ENCODE measurements at regions not wholly inside any gene's neighbourhood (a gene's known extent, or its start where the extent isn't known, plus 50 kb on each side); places are given as distances from the start of the nearest gene placed in this dataset.
"Not testable (repeated sequence)": the region's sequence is repeated elsewhere in the genome, so short reads cannot be mapped to it uniquely, and the experiment has no call there.

- DNase-seq (ENCODE audit: low read depth in 2 of 2): no peak
Measured at GRCh38 chr9:78713614-78714405, 416.9 kb downstream of the PSAT1 start.

DNA sequence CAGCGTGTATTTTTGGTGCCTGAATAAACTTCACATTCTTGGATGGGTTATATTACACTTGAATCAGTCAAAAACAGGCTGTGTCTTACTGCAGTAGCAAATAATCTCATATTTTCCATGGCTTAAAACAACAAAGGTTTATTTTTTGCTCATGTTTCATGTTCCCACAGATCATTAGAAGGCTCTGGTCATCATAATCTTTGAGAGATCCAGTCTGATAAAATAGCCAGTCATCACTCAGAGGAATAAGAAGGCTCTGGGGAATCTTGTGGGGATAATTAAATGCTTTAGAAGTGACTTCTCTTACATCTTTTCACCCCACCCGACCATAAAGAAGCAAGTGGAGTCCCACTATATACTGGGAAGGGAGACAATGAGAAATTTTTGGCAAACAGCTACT lies 417.7 kb downstream of the PSAT1 start:
- DNase-seq (ENCODE audit: low read depth in 2 of 2): no peak

DNA sequence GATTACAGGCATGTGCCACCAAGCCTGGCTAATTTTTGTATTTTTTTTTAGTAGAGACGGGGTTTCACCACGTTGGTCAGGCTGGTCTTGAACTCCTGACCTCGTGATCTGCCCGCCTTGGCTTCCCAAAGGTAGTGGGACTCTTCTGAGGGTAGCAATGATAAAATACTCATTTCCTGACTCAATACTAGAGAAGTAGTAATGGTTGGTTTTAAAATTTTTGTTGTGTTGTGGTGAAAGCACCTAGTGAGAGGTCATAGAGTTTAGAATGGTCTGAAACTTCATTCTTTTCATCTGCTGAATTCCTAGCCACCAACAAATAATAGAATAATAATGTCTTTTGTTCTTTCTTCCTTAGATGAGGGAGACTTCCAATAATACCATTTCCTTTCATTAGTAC lies 422.1 kb downstream of the PSAT1 start:
- not testable (repeated sequence) for DNase-seq (ENCODE audit: low read depth in 2 of 2)

DNA sequence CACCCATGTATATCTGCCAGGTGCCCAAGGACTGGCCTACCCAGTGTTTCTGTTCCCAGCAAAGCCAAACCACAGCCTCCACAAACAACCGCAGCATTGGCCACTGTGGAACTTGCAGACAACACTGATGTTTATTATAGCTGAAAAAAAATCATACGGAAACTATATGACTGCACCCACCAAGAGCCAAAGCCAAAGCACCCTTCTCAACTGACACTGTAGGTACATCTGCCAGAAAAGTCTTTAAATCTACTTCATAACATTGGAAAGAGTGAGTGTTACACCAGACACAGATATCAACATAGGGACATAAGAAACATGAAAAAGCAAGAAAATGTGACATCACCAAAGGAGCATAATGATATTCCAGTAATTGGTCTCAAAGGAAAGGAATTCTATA lies 428.0 kb downstream of the PSAT1 start:
- no peak for DNase-seq (ENCODE audit: low read depth in 2 of 2)

GRCh38 chr9:78725503-78725902 lies 428.6 kb downstream of the PSAT1 start:
- no peak for DNase-seq (ENCODE audit: low read depth in 2 of 2)

GRCh38 chr9:78745331-78745730 lies 448.4 kb downstream of the PSAT1 start:
- no peak for DNase-seq (ENCODE audit: low read depth in 2 of 2)

- no peak for DNase-seq (ENCODE audit: low read depth in 2 of 2)
Measured at GRCh38 chr9:78746010-78746409, 449.1 kb downstream of the PSAT1 start.

- no peak for DNase-seq (ENCODE audit: low read depth in 2 of 2)
Measured at GRCh38 chr9:78753039-78753438, 456.1 kb downstream of the PSAT1 start.

GRCh38 chr9:78756813-78757510 lies 460.0 kb downstream of the PSAT1 start:
- no peak for DNase-seq (ENCODE audit: low read depth in 2 of 2)

DNA sequence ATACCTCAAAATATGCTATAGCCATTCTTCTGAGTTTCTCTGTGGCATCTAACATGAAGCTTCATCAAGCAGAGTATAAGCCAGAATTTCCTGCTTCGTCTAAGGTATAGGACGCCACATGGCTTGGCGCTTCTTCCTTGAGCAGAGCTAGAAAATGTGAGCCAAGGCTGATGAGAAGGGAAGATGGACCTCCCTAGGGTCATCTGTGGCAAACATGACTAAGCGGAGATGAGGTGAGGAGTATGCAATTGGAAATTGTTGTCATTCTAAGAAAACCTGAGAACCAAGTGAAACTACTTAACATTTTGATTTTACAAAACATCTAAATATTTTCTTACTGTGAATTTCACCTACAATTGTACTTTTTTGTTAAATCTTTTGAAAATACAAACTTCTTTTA lies 466.5 kb downstream of the PSAT1 start:
- no peak for DNase-seq (ENCODE audit: low read depth in 2 of 2)

GRCh38 chr9:78765861-78766260 lies 468.9 kb downstream of the PSAT1 start:
- DNase-seq (ENCODE audit: low read depth in 2 of 2): no peak

- no peak for DNase-seq (ENCODE audit: low read depth in 2 of 2)
Measured at GRCh38 chr9:78767490-78767889, 470.6 kb downstream of the PSAT1 start.

- DNase-seq (ENCODE audit: low read depth in 2 of 2): no peak
Measured at GRCh38 chr9:78769690-78770089, 472.8 kb downstream of the PSAT1 start.

DNA sequence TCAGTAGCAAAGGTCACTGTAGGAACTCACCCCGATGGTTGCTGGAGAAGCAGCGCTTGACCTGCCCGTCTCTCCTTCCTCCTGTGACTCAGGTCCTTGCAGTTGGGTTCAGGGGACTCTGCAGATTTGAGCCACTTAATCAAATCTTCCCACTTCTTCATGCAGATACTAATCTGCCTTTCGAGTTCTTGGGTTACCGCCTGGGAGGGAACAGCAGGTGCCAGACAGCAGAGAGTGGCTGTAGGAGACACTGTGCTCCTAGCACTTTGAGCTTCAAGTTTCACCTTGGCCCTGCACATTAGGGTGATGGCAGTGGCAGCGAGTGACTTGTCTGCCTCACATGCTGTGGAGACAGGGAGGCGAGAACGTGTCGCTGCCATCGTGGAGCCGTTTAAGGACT lies 478.3 kb downstream of the PSAT1 start:
- no peak for DNase-seq (ENCODE audit: low read depth in 2 of 2)

DNA sequence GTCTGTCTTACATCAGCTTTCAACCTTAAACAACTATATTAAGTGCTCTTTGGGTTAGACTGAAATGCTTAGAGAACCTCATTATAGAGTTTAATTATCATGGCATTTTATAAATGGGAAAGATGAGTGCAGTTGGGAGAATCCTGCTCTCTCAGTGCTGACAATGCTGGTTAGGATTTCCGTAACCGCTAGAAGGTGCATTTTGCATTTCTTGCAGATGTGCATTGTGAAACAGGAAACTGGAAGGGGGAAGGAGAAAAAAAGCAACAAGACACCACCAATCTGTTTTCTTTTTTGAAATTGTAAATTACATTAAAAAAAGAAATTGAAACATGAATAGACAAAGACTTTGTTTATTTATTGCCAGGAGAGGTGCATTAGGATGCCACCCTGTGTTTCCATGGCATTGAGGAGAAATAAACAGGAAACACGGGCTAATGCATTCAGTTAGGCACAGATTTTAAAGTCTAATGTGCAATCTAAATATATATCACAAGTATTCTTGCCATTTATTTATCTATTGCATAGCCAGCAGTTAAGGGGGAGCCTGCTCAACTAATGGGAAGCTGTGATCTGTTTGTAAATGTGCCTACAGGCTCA lies 478.9 kb downstream of the PSAT1 start:
- no peak for DNase-seq (ENCODE audit: low read depth in 2 of 2)

GRCh38 chr9:78777747-78778146 lies 480.8 kb downstream of the PSAT1 start:
- no peak for DNase-seq (ENCODE audit: low read depth in 2 of 2)

DNA sequence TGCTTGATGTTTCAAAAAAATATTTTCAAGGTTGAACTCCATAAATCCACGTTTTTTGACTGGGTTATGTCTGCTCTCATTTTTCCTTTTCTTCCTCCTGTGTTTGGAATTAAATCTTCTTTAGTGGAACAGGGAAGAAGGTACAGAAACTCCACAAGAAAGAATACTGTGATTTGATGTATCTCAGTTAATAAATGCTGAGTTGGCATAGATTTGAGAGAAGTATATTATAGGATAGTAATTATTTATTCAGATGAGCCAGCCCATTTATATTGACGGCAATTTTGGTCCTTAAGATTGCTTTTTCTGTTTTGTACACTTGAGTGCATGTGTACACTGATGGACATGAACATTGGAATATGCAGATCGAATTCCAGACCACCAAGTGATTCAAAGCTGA lies 481.4 kb downstream of the PSAT1 start:
- no peak for DNase-seq (ENCODE audit: low read depth in 2 of 2)

- no peak for DNase-seq (ENCODE audit: low read depth in 2 of 2)
Measured at GRCh38 chr9:78778861-78779374, 482.0 kb downstream of the PSAT1 start.

DNA sequence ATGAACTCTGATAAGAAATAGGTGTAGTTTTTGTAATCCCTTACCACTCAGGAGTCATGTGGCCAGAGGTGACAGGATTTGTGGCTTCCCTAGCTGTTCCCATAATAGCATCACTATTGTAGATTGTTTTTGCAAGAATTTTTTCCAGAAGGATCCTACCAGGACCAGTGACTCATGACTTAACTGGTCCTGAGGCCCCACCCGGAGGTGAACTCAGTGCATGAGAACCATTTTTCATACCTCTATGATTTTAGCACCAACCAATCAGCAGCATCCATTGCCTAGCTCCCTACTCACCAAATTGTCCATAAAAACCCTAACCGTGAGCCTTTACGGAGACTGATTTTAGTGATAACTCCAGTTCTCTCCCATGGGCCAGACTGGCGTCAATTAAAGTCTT lies 484.8 kb downstream of the PSAT1 start:
- DNase-seq (ENCODE audit: low read depth in 2 of 2): no peak

- DNase-seq (ENCODE audit: low read depth in 2 of 2): no peak
Measured at GRCh38 chr9:78782234-78782633, 485.3 kb downstream of the PSAT1 start.

GRCh38 chr9:78782858-78783257 lies 485.9 kb downstream of the PSAT1 start:
- no peak for DNase-seq (ENCODE audit: low read depth in 2 of 2)

DNA sequence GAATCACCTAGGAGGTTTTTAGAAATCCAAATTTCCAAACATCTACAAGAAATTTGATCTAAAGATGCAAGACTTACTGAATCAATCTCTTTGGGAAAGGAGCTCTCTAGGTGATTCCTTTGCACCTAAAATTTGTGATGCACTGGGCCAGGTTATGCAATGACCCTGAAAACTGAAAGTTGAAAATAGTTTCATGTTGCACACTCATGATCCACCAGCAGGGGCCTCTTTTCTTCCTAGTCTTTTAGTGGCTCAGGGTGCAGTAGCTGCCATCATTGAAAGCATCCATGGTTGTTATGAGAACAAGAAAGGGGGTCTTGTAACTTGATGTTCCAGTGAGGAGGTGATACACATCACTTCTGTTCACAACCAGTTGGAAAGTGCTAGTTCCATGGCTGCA lies 486.8 kb downstream of the PSAT1 start:
- no peak for DNase-seq (ENCODE audit: low read depth in 2 of 2)

GRCh38 chr9:78786794-78787193 lies 489.9 kb downstream of the PSAT1 start:
- no peak for DNase-seq (ENCODE audit: low read depth in 2 of 2)
